ENCODE measurements at regions not wholly inside any gene's neighbourhood (a gene's known extent, or its start where the extent isn't known, plus 50 kb on each side); places are given as distances from the start of the nearest gene placed in this dataset.

DNA sequence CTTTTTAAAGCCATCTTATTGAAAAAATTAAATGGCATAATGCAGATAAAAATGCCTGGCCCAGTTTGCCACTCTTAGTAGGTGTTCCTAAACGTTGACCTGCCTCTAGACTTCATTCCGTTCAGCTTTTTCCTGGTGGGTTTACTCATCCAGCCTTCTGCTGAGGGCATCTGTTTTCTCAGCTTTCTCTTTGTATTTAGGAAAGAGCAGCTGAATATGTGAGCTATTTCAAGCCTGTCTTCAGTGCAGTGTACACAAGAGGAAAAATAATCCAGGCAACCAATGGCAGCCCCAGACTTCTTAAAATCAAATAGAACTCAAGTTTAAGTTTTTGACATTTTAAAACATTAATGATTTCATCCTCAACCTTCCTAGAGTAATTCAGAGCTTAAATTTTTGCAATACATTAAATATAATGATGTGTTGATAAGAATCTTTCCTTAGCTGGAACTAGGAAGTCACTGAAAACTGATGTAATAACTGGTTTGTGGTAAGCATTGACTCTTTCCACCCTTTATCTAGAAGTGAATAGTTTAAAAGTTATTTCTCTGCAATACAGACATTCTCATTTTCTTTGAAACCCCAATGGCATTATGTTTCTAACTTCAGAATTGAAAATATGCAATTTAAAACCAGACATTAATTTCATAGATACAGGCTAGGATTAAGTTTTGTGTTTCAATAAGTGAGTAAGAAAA lies 165.4 kb downstream of the AASDHPPT start:
- TF ChIP-seq, protein P1, sequence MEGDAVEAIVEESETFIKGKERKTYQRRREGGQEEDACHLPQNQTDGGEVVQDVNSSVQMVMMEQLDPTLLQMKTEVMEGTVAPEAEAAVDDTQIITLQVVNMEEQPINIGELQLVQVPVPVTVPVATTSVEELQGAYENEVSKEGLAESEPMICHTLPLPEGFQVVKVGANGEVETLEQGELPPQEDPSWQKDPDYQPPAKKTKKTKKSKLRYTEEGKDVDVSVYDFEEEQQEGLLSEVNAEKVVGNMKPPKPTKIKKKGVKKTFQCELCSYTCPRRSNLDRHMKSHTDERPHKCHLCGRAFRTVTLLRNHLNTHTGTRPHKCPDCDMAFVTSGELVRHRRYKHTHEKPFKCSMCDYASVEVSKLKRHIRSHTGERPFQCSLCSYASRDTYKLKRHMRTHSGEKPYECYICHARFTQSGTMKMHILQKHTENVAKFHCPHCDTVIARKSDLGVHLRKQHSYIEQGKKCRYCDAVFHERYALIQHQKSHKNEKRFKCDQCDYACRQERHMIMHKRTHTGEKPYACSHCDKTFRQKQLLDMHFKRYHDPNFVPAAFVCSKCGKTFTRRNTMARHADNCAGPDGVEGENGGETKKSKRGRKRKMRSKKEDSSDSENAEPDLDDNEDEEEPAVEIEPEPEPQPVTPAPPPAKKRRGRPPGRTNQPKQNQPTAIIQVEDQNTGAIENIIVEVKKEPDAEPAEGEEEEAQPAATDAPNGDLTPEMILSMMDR (IDR thresholded peaks at IDR 0.05; ENCODE audit: extremely low read depth in 1 of 2, insufficient read depth in 1 of 2, low read depth in 1 of 2, low read length in 2 of 2), result no peak
- TF ChIP-seq, protein P2, sequence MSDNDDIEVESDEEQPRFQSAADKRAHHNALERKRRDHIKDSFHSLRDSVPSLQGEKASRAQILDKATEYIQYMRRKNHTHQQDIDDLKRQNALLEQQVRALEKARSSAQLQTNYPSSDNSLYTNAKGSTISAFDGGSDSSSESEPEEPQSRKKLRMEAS (IDR thresholded peaks at IDR 0.05; ENCODE audit: insufficient read depth, insufficient read length), result no peak
- TF ChIP-seq POLR2A (IDR thresholded peaks at IDR 0.05; ENCODE audit: low read depth, low read length), result no peak
- no peak for TF ChIP-seq POLR2AphosphoS5 (IDR thresholded peaks at IDR 0.05; ENCODE audit: insufficient read depth, low read depth, low read length)
- no peak for TF ChIP-seq JUN (IDR thresholded peaks at IDR 0.05; ENCODE audit: borderline replicate concordance, insufficient read depth, insufficient read length, low read depth)

All from endothelial cell of umbilical vein (primary cell).